ENCODE measurements at regions not wholly inside any gene's neighbourhood (a gene's known extent, or its start where the extent isn't known, plus 50 kb on each side); places are given as distances from the start of the nearest gene placed in this dataset.

GRCh38 chr9:31359071-31359470 lies 1025.4 kb upstream of the ACO1 start:
- H3K27me3 ChIP-seq (ENCODE audit: insufficient read depth, low read length, poor library complexity, severe bottlenecking): no peaks in the 10 kb centered on the region
- H3F3A ChIP-seq (ENCODE audit: low read depth): no peaks in the 10 kb centered on the region
- H3K36me3 ChIP-seq (ENCODE audit: insufficient read depth, low read length): no peaks in the 10 kb centered on the region
- no peak overlapping the region for H3K4me2 ChIP-seq (ENCODE audit: low read depth, low read length, poor library complexity, severe bottlenecking)
- no peaks in the 10 kb centered on the region for H4K20me1 ChIP-seq (ENCODE audit: insufficient read depth, low read length, poor library complexity, severe bottlenecking)
- H3K9me2 ChIP-seq (replicated peaks; ENCODE audit: low read depth, low read length): no peaks in the 10 kb centered on the region
- H3K4me1 ChIP-seq (ENCODE audit: insufficient read depth, low read length, poor library complexity, severe bottlenecking): no peaks in the 10 kb centered on the region
- H3K4me3 ChIP-seq (ENCODE audit: low read length, poor library complexity, severe bottlenecking): no peak overlapping the region
- no peaks in the 10 kb centered on the region for H3K79me2 ChIP-seq (ENCODE audit: insufficient read depth, low read length)
- no peak overlapping the region for H3K9ac ChIP-seq (ENCODE audit: low read depth, low read length, poor library complexity, severe bottlenecking)
- no peaks in the 10 kb centered on the region for H3K9me3 ChIP-seq (ENCODE audit: insufficient read depth, low read depth, low read length)
- no peak overlapping the region for H2AFZ ChIP-seq (ENCODE audit: low read length)
- no peak for TF ChIP-seq EZH2phosphoT487 (IDR thresholded peaks at IDR 0.05; ENCODE audit: borderline replicate concordance)
- TF ChIP-seq CTCF (conservative IDR thresholded peaks at IDR 0.05; ENCODE audit: low read length): no peak

GRCh38 chr9:31364171-31364570 lies 1020.3 kb upstream of the ACO1 start:
- H3K4me3 ChIP-seq (ENCODE audit: low read length, poor library complexity, severe bottlenecking): no peak overlapping the region
- H3K79me2 ChIP-seq (ENCODE audit: insufficient read depth, low read length): no peaks in the 10 kb centered on the region
- H3K4me2 ChIP-seq (ENCODE audit: low read depth, low read length, poor library complexity, severe bottlenecking): no peak overlapping the region
- no peak overlapping the region for H2AFZ ChIP-seq (ENCODE audit: low read length)
- no peaks in the 10 kb centered on the region for H3K9me3 ChIP-seq (ENCODE audit: insufficient read depth, low read depth, low read length)
- H3K9ac ChIP-seq (ENCODE audit: low read depth, low read length, poor library complexity, severe bottlenecking): no peak overlapping the region
- H3F3A ChIP-seq (ENCODE audit: low read depth): no peaks in the 10 kb centered on the region
- no peaks in the 10 kb centered on the region for H4K20me1 ChIP-seq (ENCODE audit: insufficient read depth, low read length, poor library complexity, severe bottlenecking)
- no peaks in the 10 kb centered on the region for H3K9me2 ChIP-seq (replicated peaks; ENCODE audit: low read depth, low read length)
- no peaks in the 10 kb centered on the region for H3K36me3 ChIP-seq (ENCODE audit: insufficient read depth, low read length)
- H3K27me3 ChIP-seq (ENCODE audit: insufficient read depth, low read length, poor library complexity, severe bottlenecking): no peaks in the 10 kb centered on the region
- no peaks in the 10 kb centered on the region for H3K4me1 ChIP-seq (ENCODE audit: insufficient read depth, low read length, poor library complexity, severe bottlenecking)
- TF ChIP-seq EZH2phosphoT487 (IDR thresholded peaks at IDR 0.05; ENCODE audit: borderline replicate concordance) (no peak), CTCF (conservative IDR thresholded peaks at IDR 0.05; ENCODE audit: low read length) (no peak)

- Histone ChIP-seq H3F3A (ENCODE audit: low read depth) (no peaks in the 10 kb centered on the region), H4K20me1 (ENCODE audit: insufficient read depth, low read length, poor library complexity, severe bottlenecking) (no peaks in the 10 kb centered on the region), H3K27me3 (ENCODE audit: insufficient read depth, low read length, poor library complexity, severe bottlenecking) (no peaks in the 10 kb centered on the region), H2AFZ (ENCODE audit: low read length) (no peak overlapping the region), H3K9me2 (replicated peaks; ENCODE audit: low read depth, low read length) (no peaks in the 10 kb centered on the region), H3K79me2 (ENCODE audit: insufficient read depth, low read length) (no peaks in the 10 kb centered on the region), H3K9ac (ENCODE audit: low read depth, low read length, poor library complexity, severe bottlenecking) (no peak overlapping the region), H3K4me2 (ENCODE audit: low read depth, low read length, poor library complexity, severe bottlenecking) (no peak overlapping the region), H3K4me3 (ENCODE audit: low read length, poor library complexity, severe bottlenecking) (no peak overlapping the region), H3K36me3 (ENCODE audit: insufficient read depth, low read length) (no peaks in the 10 kb centered on the region), H3K4me1 (ENCODE audit: insufficient read depth, low read length, poor library complexity, severe bottlenecking) (no peaks in the 10 kb centered on the region), H3K9me3 (ENCODE audit: insufficient read depth, low read depth, low read length) (no peaks in the 10 kb centered on the region)
- TF ChIP-seq EZH2phosphoT487 (IDR thresholded peaks at IDR 0.05; ENCODE audit: borderline replicate concordance) (no peak), CTCF (conservative IDR thresholded peaks at IDR 0.05; ENCODE audit: low read length) (no peak)
Measured at GRCh38 chr9:31372799-31373587, 1011.5 kb upstream of the ACO1 start.

Data from Loucy (cell line).